HUES64 (cell line): ENCODE measurements at regions not wholly inside any gene's neighbourhood (a gene's known extent, or its start where the extent isn't known, plus 50 kb on each side); places are given as distances from the start of the nearest gene placed in this dataset.

Source experiments
- H3K27ac ChIP-seq: 2 replicates; pipeline ENCODE4 v1.7.0; 2013; ENCODE audit warnings: low read depth, low read length, inconsistent platforms
- H3K27me3 ChIP-seq: 2 replicates; pipeline ENCODE4 v1.6.1; 2013; ENCODE audit warnings: mild to moderate bottlenecking, low read length; ENCODE audit not compliant: insufficient read depth
- H3K36me3 ChIP-seq: 2 replicates; pipeline ENCODE4 v1.6.1; 2013; ENCODE audit warnings: mild to moderate bottlenecking, low read length; ENCODE audit not compliant: insufficient read depth
- H3K4me1 ChIP-seq: 2 replicates; pipeline ENCODE4 v1.6.1; 2013; ENCODE audit warnings: mild to moderate bottlenecking, low read length, moderate library complexity; ENCODE audit not compliant: insufficient read depth
- H3K4me3 ChIP-seq: 2 replicates; pipeline ENCODE4 v1.5.1; 2013; ENCODE audit warnings: mild to moderate bottlenecking, low read length, moderate library complexity
- H3K9ac ChIP-seq: 2 replicates; pipeline ENCODE4 v1.6.1; 2013; ENCODE audit warnings: mild to moderate bottlenecking, low read depth, low read length
- H3K9me3 ChIP-seq: 2 replicates; pipeline ENCODE4 v1.6.1; 2013; ENCODE audit warnings: low read depth, low read length; ENCODE audit not compliant: insufficient read depth
- WGBS: fragments of 150-250, 120-280 bp; methylation state at CpG from one replicate; pipeline ENCODE4 v1.1.7; 2013; ENCODE audit warnings: missing lambda C conversion rate; 5-methylcytosine and 5-hydroxymethylcytosine counted together

GRCh38 chr10:9781666-9782065, 1236.0 kb upstream of the CELF2 start:
- peaks cover 5% of the 10 kb centered on the region; the same call in 1 of the 2 replicates for H3K4me1 ChIP-seq
- no peaks in the 10 kb centered on the region for H3K9me3 ChIP-seq
- 82% methylated on average over 2 of the region's 2 CpGs for WGBS
- H3K27ac ChIP-seq, result no peak overlapping the region
- H3K27me3 ChIP-seq, result no peaks in the 10 kb centered on the region
- no peak overlapping the region for H3K9ac ChIP-seq
- H3K36me3 ChIP-seq, result no peaks in the 10 kb centered on the region
- no peak overlapping the region for H3K4me3 ChIP-seq

DNA sequence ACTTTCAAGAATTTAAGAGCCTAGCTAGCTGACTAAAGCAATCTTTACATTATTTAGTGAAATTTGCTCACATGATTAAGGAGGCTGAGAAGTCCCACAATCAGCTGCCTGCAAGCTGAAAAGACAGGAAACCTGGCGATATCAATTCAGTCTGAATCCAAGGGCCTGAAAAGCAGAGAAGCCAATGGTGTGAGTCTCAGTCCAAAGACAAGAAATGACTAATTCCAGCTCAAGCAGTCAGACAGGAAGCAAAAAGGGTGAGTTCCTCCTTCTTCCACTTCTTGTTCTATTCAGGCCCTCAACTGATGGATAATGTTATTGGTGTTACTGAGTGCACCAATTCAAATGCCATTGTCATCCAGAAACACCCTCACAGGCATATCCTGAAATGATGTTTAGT, 1231.6 kb upstream of the CELF2 start:
- 89% methylated on average over 1 of the region's 1 CpG for WGBS
- H3K27me3 ChIP-seq, result no peaks in the 10 kb centered on the region
- H3K4me3 ChIP-seq, result no peak overlapping the region
- peaks cover 15% of the 10 kb centered on the region for H3K4me1 ChIP-seq
- no peaks in the 10 kb centered on the region for H3K36me3 ChIP-seq
- no peak overlapping the region for H3K9ac ChIP-seq
- H3K9me3 ChIP-seq, result no peaks in the 10 kb centered on the region
- no peak overlapping the region for H3K27ac ChIP-seq

DNA sequence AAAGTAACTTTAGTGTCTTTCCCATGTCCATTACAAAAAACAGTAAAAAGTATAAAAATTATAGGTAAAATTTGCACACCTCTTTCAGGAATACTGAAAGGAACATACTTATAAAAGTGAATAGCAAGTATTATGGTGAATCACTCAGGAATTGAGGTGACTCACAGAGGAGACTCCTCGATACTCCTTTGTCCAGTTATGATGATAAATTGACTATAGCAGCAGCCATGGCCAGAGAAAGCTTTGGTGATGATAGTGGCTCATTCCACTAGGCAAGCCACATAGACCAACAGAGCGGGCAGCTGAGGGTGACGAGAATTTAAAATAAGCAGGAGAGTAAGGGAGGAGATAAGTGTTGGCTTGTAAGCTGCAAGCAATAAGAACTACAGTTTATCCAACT, 1231.1 kb upstream of the CELF2 start:
- H3K9me3 ChIP-seq, result no peaks in the 10 kb centered on the region
- no peaks in the 10 kb centered on the region for H3K36me3 ChIP-seq
- 92% methylated on average over 2 of the region's 3 CpGs for WGBS
- no peak overlapping the region for H3K27ac ChIP-seq
- H3K4me3 ChIP-seq, result no peak overlapping the region
- no peaks in the 10 kb centered on the region for H3K27me3 ChIP-seq
- H3K4me1 ChIP-seq, result peaks cover 15% of the 10 kb centered on the region
- no peak overlapping the region for H3K9ac ChIP-seq

DNA sequence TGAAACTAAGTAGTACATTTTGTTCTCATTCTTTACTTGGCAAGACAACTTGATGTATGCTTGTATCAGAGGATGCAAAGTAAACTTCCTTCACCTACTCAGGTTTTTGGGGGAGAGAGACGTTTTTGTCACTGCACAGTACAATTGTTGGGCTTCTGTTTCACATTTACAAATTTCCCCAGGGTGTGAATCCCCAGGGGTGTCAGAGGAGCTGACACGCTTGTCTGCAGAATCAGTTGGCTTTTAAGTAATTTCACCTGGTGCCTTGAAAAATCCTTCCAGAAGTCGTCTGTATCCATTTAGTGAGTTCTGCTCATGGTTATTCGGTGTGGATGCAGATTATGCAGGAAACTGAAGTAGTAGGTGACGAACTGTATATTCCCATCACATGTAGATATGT, 1227.7 kb upstream of the CELF2 start:
- 87% methylated on average over 5 of the region's 5 CpGs for WGBS

DNA sequence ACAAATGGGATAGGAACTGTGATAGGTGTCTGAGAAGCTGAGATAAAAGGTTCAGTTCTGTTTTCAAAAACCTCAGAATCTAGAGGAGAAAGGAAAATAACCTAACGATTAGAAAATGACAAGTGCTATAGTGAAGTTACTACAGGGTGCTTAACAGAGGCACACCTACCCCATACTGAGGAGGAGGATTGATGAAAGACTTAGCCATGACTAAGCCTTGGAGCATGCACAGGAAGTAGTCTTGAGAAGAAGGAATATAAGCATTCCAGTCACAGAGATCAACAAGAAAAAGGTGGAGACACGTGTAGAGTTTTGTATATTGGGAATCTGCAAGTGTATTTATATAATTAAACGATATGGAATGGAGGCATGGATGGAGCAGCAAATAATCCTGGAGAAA, 1225.5 kb upstream of the CELF2 start:
- H3K4me3 ChIP-seq, result no peak overlapping the region
- WGBS, result 68% methylated on average over 3 of the region's 3 CpGs

More for the DNA sequence above, 1227.7 kb upstream of the CELF2 start:
- H3K9me3 ChIP-seq, result no peaks in the 10 kb centered on the region
- H3K27ac ChIP-seq, result no peak overlapping the region
- H3K27me3 ChIP-seq, result no peaks in the 10 kb centered on the region
- no peak overlapping the region for H3K9ac ChIP-seq
- peaks cover 14% of the 10 kb centered on the region for H3K4me1 ChIP-seq
- H3K4me3 ChIP-seq, result no peak overlapping the region
- H3K36me3 ChIP-seq, result no peaks in the 10 kb centered on the region

GRCh38 chr10:9796564-9796963, 1221.1 kb upstream of the CELF2 start:
- 95% methylated on average over 3 of the region's 3 CpGs for WGBS

More for the DNA sequence above, 1225.5 kb upstream of the CELF2 start:
- H3K36me3 ChIP-seq, result no peaks in the 10 kb centered on the region
- H3K27ac ChIP-seq, result no peak overlapping the region
- H3K27me3 ChIP-seq, result no peaks in the 10 kb centered on the region
- H3K4me1 ChIP-seq, result peaks cover 14% of the 10 kb centered on the region
- H3K9me3 ChIP-seq, result no peaks in the 10 kb centered on the region
- no peak overlapping the region for H3K9ac ChIP-seq

DNA sequence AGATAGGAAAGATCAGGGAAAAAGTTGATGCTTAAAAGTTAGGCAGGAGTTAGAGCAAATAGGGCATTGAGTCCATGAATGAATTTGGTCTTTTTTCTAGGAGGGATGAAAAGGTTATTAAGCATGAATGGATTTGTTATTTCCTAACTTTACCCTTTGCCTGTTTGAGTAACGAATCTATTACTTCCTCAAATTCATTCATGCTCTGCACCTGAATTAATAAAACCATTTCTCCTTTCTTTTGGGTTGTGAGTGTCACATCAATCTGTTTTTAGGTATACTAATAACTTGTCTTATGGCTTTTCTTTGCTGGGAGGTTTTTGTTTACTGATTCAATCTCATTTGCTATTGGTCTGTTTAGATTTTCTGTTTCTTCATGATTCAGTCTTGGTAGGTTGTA, 1217.7 kb upstream of the CELF2 start:
- Histone ChIP-seq H3K4me1 (no peaks in the 10 kb centered on the region), H3K27me3 (no peaks in the 10 kb centered on the region), H3K27ac (no peak overlapping the region), H3K9me3 (no peaks in the 10 kb centered on the region), H3K9ac (no peak overlapping the region), H3K36me3 (no peaks in the 10 kb centered on the region), H3K4me3 (no peak overlapping the region)
- no CpG with 5 or more reads among the region's 1 CpG for WGBS

More at GRCh38 chr10:9796564-9796963, 1221.1 kb upstream of the CELF2 start:
- Histone ChIP-seq H3K27me3 (no peaks in the 10 kb centered on the region), H3K36me3 (no peaks in the 10 kb centered on the region), H3K27ac (no peak overlapping the region), H3K4me1 (peaks cover 4% of the 10 kb centered on the region; the same call in 1 of the 2 replicates), H3K9ac (no peak overlapping the region), H3K4me3 (no peak overlapping the region), H3K9me3 (no peaks in the 10 kb centered on the region)

- no CpG with 5 or more reads among the region's 2 CpGs for WGBS
- no peaks in the 10 kb centered on the region for H3K9me3 ChIP-seq
- H3K4me3 ChIP-seq, result no peak overlapping the region
These were observed 1217.1 kb upstream of the CELF2 start for GRCh38 chr10:9800571-9800970.

GRCh38 chr10:9807846-9808245, 1209.8 kb upstream of the CELF2 start:
- 81% methylated on average over 4 of the region's 4 CpGs for WGBS
- Histone ChIP-seq H3K36me3 (no peaks in the 10 kb centered on the region), H3K9ac (no peak overlapping the region), H3K27me3 (no peaks in the 10 kb centered on the region), H3K4me1 (no peaks in the 10 kb centered on the region), H3K27ac (no peak overlapping the region), H3K9me3 (no peaks in the 10 kb centered on the region), H3K4me3 (no peak overlapping the region)

More at GRCh38 chr10:9800571-9800970, 1217.1 kb upstream of the CELF2 start:
- Histone ChIP-seq H3K36me3 (no peaks in the 10 kb centered on the region), H3K4me1 (no peaks in the 10 kb centered on the region), H3K27me3 (no peaks in the 10 kb centered on the region), H3K27ac (no peak overlapping the region), H3K9ac (no peak overlapping the region)

DNA sequence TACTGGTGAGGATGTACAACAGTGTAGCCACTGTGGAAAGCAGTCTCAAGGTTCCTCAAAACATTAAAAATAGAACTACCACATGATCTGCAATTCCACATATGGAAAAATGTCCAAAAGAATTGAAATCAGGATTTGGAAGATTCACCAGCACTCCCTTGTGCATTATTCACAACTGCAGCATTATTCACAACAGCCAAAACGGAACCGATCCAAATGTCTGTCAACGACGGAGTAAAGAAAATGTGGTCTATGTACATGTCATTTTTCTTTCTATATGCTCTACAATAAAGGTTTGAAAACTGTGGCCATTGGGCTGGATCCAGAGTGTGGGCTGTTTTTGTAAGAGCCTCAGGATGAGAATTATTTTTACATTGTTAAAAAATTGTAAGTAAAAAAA, 1206.1 kb upstream of the CELF2 start:
- Histone ChIP-seq H3K4me1 (no peaks in the 10 kb centered on the region), H3K27me3 (no peaks in the 10 kb centered on the region), H3K9me3 (peaks cover 3% of the 10 kb centered on the region; the same call in 1 of the 2 replicates), H3K4me3 (no peak overlapping the region), H3K36me3 (no peaks in the 10 kb centered on the region), H3K9ac (no peak overlapping the region), H3K27ac (no peak overlapping the region)
- 89% methylated on average over 4 of the region's 4 CpGs for WGBS

DNA sequence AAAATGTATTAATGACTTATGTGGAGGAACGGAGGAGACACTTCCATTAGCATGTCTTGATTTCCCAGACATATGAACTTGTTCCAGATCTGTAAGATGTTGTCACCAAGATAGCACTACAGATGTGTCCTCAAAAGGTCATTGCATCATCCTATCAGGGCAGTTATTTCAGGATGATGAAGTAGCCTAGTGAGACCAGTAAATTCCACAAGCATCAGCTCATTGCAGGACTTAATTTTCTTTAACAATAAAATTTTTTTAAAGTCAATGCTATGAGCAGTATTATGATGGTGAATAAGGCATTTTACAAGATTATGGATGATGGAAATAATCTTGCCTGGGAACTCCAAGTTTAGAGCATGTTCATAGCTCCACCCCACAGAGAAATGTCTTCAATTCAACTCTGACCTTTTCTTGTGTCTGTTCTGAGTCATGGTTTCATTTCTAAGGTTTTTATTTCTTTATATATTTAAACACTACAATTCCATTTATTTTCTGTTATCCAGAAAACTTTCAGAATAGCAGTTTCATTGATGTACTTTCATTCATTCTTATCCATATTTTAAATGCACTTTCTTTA, 1203.3 kb upstream of the CELF2 start:
- 100% methylated on average over 1 of the region's 1 CpG for WGBS
- Histone ChIP-seq H3K9me3 (peaks cover 6% of the 10 kb centered on the region; the same call in 1 of the 2 replicates), H3K9ac (no peak overlapping the region), H3K36me3 (no peaks in the 10 kb centered on the region), H3K27me3 (no peaks in the 10 kb centered on the region), H3K27ac (no peak overlapping the region), H3K4me3 (no peak overlapping the region), H3K4me1 (no peaks in the 10 kb centered on the region)
